ENCODE measurements at regions not wholly inside any gene's neighbourhood (a gene's known extent, or its start where the extent isn't known, plus 50 kb on each side); places are given as distances from the start of the nearest gene placed in this dataset.

- Histone ChIP-seq H3K36me3 (no peaks in the 10 kb centered on the region), H3K9me3 (no peaks in the 10 kb centered on the region), H3K4me3 (no peak overlapping the region), H3K4me1 (no peaks in the 10 kb centered on the region), H3K27me3 (no peaks in the 10 kb centered on the region), H3K27ac (no peak overlapping the region)
- DNase-seq (no peak), ATAC-seq (no peak)
- intact Hi-C loops (cut with DNase I; ENCODE audit: low total_unique reads) (no loop called here), in situ Hi-C loops (cut with MboI; ENCODE audit: low sequenced_read_pairs in 4 of 4) (no loop called here)
- no peak for TF ChIP-seq POLR2A (IDR thresholded peaks at IDR 0.05)
- TF ChIP-seq CTCF (IDR thresholded peaks at IDR 0.05 in 4 of 5, conservative IDR thresholded peaks at IDR 0.05 in 1 of 5), result no peak
These were observed 565.2 kb downstream of the PCDH18 start for GRCh38 chr4:136967069-136967468.

- Histone ChIP-seq H3K4me3 (no peak overlapping the region), H3K27ac (no peak overlapping the region), H3K4me1 (no peaks in the 10 kb centered on the region), H3K9me3 (no peaks in the 10 kb centered on the region), H3K36me3 (no peaks in the 10 kb centered on the region), H3K27me3 (no peaks in the 10 kb centered on the region)
- intact Hi-C loops (cut with DNase I; ENCODE audit: low total_unique reads), result no loop called here
- in situ Hi-C loops (cut with MboI; ENCODE audit: low sequenced_read_pairs in 4 of 4), result no loop called here
- DNase-seq, result no peak
- no peak for TF ChIP-seq CTCF (IDR thresholded peaks at IDR 0.05 in 4 of 5, conservative IDR thresholded peaks at IDR 0.05 in 1 of 5)
- no peak for TF ChIP-seq POLR2A (IDR thresholded peaks at IDR 0.05)
- ATAC-seq, result no peak
These were observed 566.8 kb downstream of the PCDH18 start for GRCh38 chr4:136965478-136965877.

- Histone ChIP-seq H3K36me3 (no peaks in the 10 kb centered on the region), H3K9me3 (no peaks in the 10 kb centered on the region), H3K27me3 (no peaks in the 10 kb centered on the region), H3K4me3 (no peak overlapping the region), H3K4me1 (no peaks in the 10 kb centered on the region), H3K27ac (no peak overlapping the region)
- in situ Hi-C loops (cut with MboI; ENCODE audit: low sequenced_read_pairs in 4 of 4) (no loop called here), intact Hi-C loops (cut with DNase I; ENCODE audit: low total_unique reads) (no loop called here)
- TF ChIP-seq POLR2A (IDR thresholded peaks at IDR 0.05), result no peak
- no peak for ATAC-seq
- DNase-seq, result no peak
These were observed 569.4 kb downstream of the PCDH18 start for GRCh38 chr4:136962868-136963267.

- Histone ChIP-seq H3K9me3 (no peaks in the 10 kb centered on the region), H3K36me3 (no peaks in the 10 kb centered on the region), H3K4me1 (no peaks in the 10 kb centered on the region), H3K4me3 (no peak overlapping the region), H3K27ac (no peak overlapping the region), H3K27me3 (no peaks in the 10 kb centered on the region)
- intact Hi-C loops (cut with DNase I; ENCODE audit: low total_unique reads), result no loop called here
- in situ Hi-C loops (cut with MboI; ENCODE audit: low sequenced_read_pairs in 4 of 4), result no loop called here
- no peak for DNase-seq
- ATAC-seq, result no peak
- TF ChIP-seq POLR2A (IDR thresholded peaks at IDR 0.05), result no peak
- no peak for TF ChIP-seq CTCF (IDR thresholded peaks at IDR 0.05 in 4 of 5, conservative IDR thresholded peaks at IDR 0.05 in 1 of 5)
These were observed 585.9 kb downstream of the PCDH18 start for GRCh38 chr4:136946307-136946907.

- no peaks in the 10 kb centered on the region for H3K9me3 ChIP-seq
- H3K27me3 ChIP-seq, result no peaks in the 10 kb centered on the region
- no peak for TF ChIP-seq CTCF (IDR thresholded peaks at IDR 0.05 in 4 of 5, conservative IDR thresholded peaks at IDR 0.05 in 1 of 5)
- TF ChIP-seq POLR2A (IDR thresholded peaks at IDR 0.05), result no peak
- intact Hi-C loops (cut with DNase I; ENCODE audit: low total_unique reads), result no loop called here
- no peak overlapping the region for H3K27ac ChIP-seq
- no peaks in the 10 kb centered on the region for H3K4me1 ChIP-seq
- DNase-seq (no peak), ATAC-seq (no peak)
- H3K4me3 ChIP-seq, result no peak overlapping the region
- no peaks in the 10 kb centered on the region for H3K36me3 ChIP-seq
- in situ Hi-C loops (cut with MboI; ENCODE audit: low sequenced_read_pairs in 4 of 4), result no loop called here
These were observed 592.5 kb downstream of the PCDH18 start for GRCh38 chr4:136939781-136940180.
